ENCODE measurements at regions not wholly inside any gene's neighbourhood (a gene's known extent, or its start where the extent isn't known, plus 50 kb on each side); places are given as distances from the start of the nearest gene placed in this dataset.

- no peak for DNase-seq
Observed at GRCh38 chr12:60148831-60149230, 553.0 kb downstream of the SLC16A7 start.

GRCh38 chr12:60152756-60153155 is 556.9 kb downstream of the SLC16A7 start:
- DNase-seq, result no peak

GRCh38 chr12:60159761-60160160 is 563.9 kb downstream of the SLC16A7 start:
- DNase-seq, result no peak

GRCh38 chr12:60162988-60163720 is 567.3 kb downstream of the SLC16A7 start:
- no peak for DNase-seq

- DNase-seq, result no peak
Observed at GRCh38 chr12:60165781-60166180, 570.0 kb downstream of the SLC16A7 start.

GRCh38 chr12:60168441-60168840 is 572.6 kb downstream of the SLC16A7 start:
- peak; percentile 72 for DNase-seq

GRCh38 chr12:60169904-60170303 is 574.1 kb downstream of the SLC16A7 start:
- DNase-seq, result no peak

GRCh38 chr12:60172266-60173211 is 576.7 kb downstream of the SLC16A7 start:
- DNase-seq, result no peak

- no peak for DNase-seq
Observed at GRCh38 chr12:60173224-60174170, 577.7 kb downstream of the SLC16A7 start.

GRCh38 chr12:60174476-60174875 is 578.6 kb downstream of the SLC16A7 start:
- no peak for DNase-seq

GRCh38 chr12:60174941-60175340 is 579.1 kb downstream of the SLC16A7 start:
- DNase-seq, result no peak

- DNase-seq, result no peak
Observed at GRCh38 chr12:60176891-60177290, 581.1 kb downstream of the SLC16A7 start.

GRCh38 chr12:60180298-60180697 is 584.5 kb downstream of the SLC16A7 start:
- DNase-seq, result no peak

GRCh38 chr12:60182354-60182753 is 586.5 kb downstream of the SLC16A7 start:
- DNase-seq, result no peak

GRCh38 chr12:60184096-60184495 is 588.3 kb downstream of the SLC16A7 start:
- DNase-seq, result no peak

GRCh38 chr12:60185060-60185459 is 589.2 kb downstream of the SLC16A7 start:
- no peak for DNase-seq

- DNase-seq, result no peak
Observed at GRCh38 chr12:60191271-60191670, 595.4 kb downstream of the SLC16A7 start.

- DNase-seq, result no peak
Observed at GRCh38 chr12:60191676-60192359, 596.0 kb downstream of the SLC16A7 start.

GRCh38 chr12:60194678-60195077 is 598.8 kb downstream of the SLC16A7 start:
- no peak for DNase-seq

- DNase-seq, result no peak
Observed at GRCh38 chr12:60195483-60195882, 599.7 kb downstream of the SLC16A7 start.

- no peak for DNase-seq
Observed at GRCh38 chr12:60196366-60196765, 600.5 kb downstream of the SLC16A7 start.

GRCh38 chr12:60197589-60197988 is 601.8 kb downstream of the SLC16A7 start:
- DNase-seq, result no peak

Data from NCI-H510A treated with DMSO at 0.1 percent for 48 hours (cell line).